Stomach smooth muscle (tissue), 2 donors: ENCODE measurements at regions not wholly inside any gene's neighbourhood (a gene's known extent, or its start where the extent isn't known, plus 50 kb on each side); places are given as distances from the start of the nearest gene placed in this dataset.

Experiments
- H3K27ac ChIP-seq: one replicate; pipeline ENCODE4 v1.7.0; 2013; ENCODE audit warnings: mild to moderate bottlenecking, low read length, inconsistent platforms
- H3K27me3 ChIP-seq, 2 donors: one replicate each; pipeline ENCODE4 v1.7.0; 2013; ENCODE audit warnings: low read length in 2 of 2; ENCODE audit not compliant: insufficient read depth in 2 of 2, control insufficient read depth in 1 of 2
- H3K36me3 ChIP-seq, 2 donors: one replicate each; pipeline ENCODE4 v1.7.0; 2013; ENCODE audit warnings: low read length in 2 of 2; ENCODE audit not compliant: control insufficient read depth in 2 of 2, insufficient read depth in 2 of 2
- H3K4me1 ChIP-seq: one replicate; pipeline ENCODE4 v1.7.0; 2013; ENCODE audit warnings: low read length; ENCODE audit not compliant: control insufficient read depth, insufficient read depth
- H3K4me3 ChIP-seq, 2 donors: one replicate each; pipeline ENCODE4 v1.7.0; 2013; ENCODE audit warnings: low read length in 2 of 2
- H3K9ac ChIP-seq, 2 donors: one replicate each; pipeline ENCODE4 v1.7.0; 2013; ENCODE audit warnings: low read length in 2 of 2, mild to moderate bottlenecking in 1 of 2
- H3K9me3 ChIP-seq, 2 donors: one replicate each; pipeline ENCODE4 v1.7.0; 2013; ENCODE audit warnings: low read length in 2 of 2; ENCODE audit not compliant: control insufficient read depth in 2 of 2
- donor health status: healthy.
- donor health status: Pancreatic carcinoma.

DNA sequence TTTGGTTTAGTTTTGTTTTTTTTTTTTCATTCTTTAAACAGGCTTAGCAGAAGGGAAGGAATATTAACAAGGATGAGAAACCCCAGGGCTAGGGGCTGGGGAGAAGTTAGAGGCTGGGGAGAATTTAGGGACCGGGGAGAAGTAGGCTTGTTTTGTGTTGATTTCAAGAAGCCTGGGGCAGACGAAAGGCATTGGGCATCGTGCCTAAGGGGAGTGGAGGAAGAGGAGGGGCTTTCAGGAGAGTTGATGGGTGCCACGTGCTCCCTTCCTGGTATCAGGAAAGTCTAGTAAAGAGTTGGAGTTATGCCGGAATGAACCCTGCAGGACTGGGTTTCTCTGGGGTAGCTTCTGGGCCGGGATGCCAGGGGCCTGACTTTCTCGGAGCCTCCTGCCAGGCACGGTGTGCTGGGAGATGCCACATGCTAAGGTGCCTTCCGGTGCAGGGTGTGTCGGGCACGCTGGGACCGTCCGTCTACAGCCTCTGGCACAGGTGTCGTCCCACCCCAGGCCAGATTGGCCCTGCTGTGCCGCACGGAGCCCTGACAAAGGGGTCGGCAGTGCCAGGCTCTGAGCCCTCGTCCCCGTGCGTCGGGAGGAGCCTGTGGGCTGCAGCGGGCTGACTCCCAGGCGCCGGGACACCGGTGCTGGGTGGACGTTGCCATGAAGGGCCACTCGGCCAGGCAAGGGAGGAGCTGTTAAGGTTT lies 159.9 kb downstream of the OLFM1 start:
- no peaks in the 10 kb centered on the region for H3K4me1 ChIP-seq
- no peak overlapping the region for H3K9ac ChIP-seq
- H3K36me3 ChIP-seq, result no peaks in the 10 kb centered on the region
- H3K27ac ChIP-seq, result no peak overlapping the region
- H3K9me3 ChIP-seq, result no peaks in the 10 kb centered on the region
- peaks cover 0 to 34% of the 10 kb centered on the region in 2 donors for H3K27me3 ChIP-seq
- H3K4me3 ChIP-seq, result no peak overlapping the region

DNA sequence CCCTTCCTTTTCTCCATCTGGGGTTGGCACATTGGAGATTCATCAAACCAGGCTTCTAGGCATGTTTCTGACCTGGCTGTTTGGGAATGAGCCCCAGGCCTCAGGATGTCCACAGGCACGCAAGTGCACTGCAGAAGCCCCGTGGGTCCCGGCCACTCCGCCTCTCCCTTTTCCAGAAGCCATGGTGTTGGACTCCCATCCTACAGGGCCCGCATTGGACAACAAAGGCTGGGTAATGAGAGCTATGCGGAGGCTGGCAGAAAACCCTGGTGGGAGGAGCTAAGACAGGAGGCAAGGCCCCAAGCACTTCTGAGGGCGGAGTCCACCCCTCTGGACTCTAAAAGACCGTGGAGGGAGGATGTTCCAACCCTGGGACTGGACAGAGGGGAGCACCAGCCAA lies 160.6 kb downstream of the OLFM1 start:
- H3K27me3 ChIP-seq, result peaks cover 0 to 34% of the 10 kb centered on the region in 2 donors
- no peaks in the 10 kb centered on the region for H3K4me1 ChIP-seq
- no peaks in the 10 kb centered on the region for H3K9me3 ChIP-seq
- H3K27ac ChIP-seq, result no peak overlapping the region
- no peaks in the 10 kb centered on the region for H3K36me3 ChIP-seq
- H3K9ac ChIP-seq, result no peak overlapping the region
- H3K4me3 ChIP-seq, result no peak overlapping the region

DNA sequence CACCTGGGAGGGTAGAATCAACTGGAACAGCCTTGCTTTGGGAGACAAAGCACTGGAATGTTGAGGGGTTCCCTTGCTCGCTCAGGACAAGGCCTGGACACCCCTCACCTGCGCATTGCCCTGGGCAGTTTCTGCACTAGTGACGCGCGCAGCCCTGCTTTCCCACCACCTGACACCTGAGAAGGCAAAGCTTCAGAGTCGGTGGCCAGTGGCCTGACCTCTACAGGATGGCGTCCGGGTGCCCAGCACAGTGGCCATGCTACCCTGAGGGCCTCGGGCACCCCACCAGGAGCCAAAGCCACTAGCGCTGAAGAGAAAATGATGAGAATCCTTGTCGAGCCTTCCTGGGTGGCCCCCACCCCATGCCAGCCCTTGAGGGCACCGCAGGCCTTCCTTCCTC lies 161.3 kb downstream of the OLFM1 start:
- Histone ChIP-seq H3K36me3 (no peaks in the 10 kb centered on the region), H3K27ac (no peak overlapping the region), H3K4me3 (no peak overlapping the region), H3K27me3 (peaks cover 0 to 30% of the 10 kb centered on the region in 2 donors), H3K4me1 (no peaks in the 10 kb centered on the region), H3K9me3 (no peaks in the 10 kb centered on the region), H3K9ac (no peak overlapping the region)

DNA sequence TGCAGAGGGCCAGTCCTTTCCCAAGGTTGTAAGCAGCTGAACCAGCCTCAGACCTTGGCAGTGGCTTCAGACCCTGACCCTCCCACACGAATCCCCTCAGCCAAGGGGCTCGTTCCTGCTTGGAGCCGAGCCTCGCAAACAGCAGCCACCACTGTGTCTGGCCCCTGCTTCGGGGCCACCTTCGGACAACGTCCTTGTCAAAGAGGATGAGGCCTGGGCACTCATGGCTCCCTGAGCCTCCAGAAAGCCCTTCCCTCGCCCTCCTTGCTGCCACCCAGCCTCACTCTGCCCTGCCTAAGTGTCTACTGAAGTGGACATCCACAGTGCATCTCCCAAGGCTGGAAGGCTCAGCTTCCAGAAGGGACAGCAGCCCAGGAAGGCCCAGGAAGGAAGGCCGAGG lies 161.7 kb downstream of the OLFM1 start:
- Histone ChIP-seq H3K36me3 (no peaks in the 10 kb centered on the region), H3K27me3 (peaks cover 0 to 28% of the 10 kb centered on the region in 2 donors), H3K9ac (no peak overlapping the region), H3K27ac (no peak overlapping the region), H3K4me3 (no peak overlapping the region), H3K4me1 (no peaks in the 10 kb centered on the region), H3K9me3 (no peaks in the 10 kb centered on the region)

DNA sequence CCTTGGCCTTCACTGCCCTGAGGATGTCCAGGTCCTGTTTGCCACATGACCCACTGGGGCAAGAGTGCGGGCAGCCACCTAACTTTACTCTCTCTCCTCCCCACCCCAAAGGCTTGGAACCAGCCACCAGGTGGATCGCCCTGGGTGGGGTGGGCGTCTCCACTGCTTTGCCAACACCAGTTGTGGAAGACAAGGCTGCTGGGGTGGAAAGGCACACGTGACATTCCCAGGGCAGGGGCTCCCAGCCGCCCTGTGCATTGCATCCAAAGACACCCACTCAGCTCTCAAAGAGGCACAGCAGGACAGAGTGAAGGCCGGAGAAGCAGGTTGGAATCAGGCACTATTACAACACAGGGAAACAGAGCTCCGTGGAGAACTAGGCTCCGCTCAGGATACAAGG lies 162.2 kb downstream of the OLFM1 start:
- H3K27ac ChIP-seq, result no peak overlapping the region
- H3K9ac ChIP-seq, result no peak overlapping the region
- no peak overlapping the region for H3K4me3 ChIP-seq
- no peaks in the 10 kb centered on the region for H3K4me1 ChIP-seq
- peaks cover 0 to 27% of the 10 kb centered on the region in 2 donors for H3K27me3 ChIP-seq
- no peaks in the 10 kb centered on the region for H3K9me3 ChIP-seq
- no peaks in the 10 kb centered on the region for H3K36me3 ChIP-seq

DNA sequence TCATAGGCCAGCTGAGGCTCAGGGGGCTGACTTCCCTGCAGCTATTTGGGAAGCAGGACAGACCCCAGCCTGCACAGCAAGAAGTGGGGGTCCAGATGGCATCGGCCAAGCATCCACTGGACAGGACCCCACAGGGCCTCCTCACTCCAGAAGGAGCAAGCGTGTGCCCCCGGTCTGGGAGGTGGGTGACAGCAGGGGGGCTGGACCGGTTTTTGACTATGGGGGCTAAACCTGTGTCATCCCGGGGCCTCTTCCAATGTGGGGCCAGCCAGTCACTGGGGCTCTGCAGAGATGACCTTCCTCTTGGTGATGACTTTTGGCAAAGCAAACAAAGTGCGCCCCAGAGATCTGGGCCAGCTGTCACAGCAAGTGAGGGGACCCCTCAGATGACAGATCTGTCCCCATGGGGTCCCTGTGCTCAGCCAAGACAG lies 163.9 kb downstream of the OLFM1 start:
- Histone ChIP-seq H3K9me3 (no peaks in the 10 kb centered on the region), H3K27me3 (peaks cover 0 to 17% of the 10 kb centered on the region in 2 donors)

DNA sequence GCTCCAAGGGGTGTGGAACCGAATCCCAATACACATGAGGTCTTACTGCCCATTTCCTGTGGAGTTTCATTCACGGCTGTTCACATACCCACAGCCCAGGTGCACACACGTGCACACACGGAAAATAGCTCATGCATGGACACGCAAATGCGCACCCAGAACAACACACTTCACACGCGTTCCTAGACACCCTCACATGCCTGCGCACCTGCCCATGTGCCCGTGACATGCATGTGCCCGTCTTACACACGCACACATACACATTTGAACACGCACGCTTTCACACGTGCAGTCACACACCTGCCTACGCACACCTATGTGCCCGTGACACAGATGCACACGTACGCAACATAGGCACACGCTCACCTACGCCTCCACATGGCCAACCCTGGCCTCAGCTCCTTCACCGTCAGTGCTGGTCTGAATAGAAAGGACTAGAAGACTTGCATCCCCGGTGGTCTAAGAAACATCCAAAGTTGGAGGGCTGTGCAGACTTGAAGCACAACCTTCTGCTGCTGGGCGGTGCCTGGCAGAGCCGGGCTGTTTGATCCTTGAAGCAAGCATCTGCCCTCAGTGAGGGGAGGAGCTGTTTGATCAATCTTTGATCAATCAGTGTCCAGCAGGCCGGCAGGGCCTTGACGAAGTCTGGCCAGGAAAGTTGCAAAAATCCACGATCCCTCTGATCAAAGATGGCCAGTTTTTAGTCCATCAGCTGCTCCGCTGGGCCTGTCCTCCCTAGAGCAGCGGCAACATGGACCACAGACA lies 164.7 kb downstream of the OLFM1 start:
- Histone ChIP-seq H3K27me3 (peaks cover 4 to 20% of the 10 kb centered on the region in 2 donors), H3K27ac (no peak overlapping the region), H3K36me3 (no peaks in the 10 kb centered on the region), H3K9me3 (no peaks in the 10 kb centered on the region), H3K4me1 (no peaks in the 10 kb centered on the region), H3K9ac (no peak overlapping the region), H3K4me3 (no peak overlapping the region)

More for the DNA sequence above, 163.9 kb downstream of the OLFM1 start:
- Histone ChIP-seq H3K36me3 (no peaks in the 10 kb centered on the region), H3K4me1 (no peaks in the 10 kb centered on the region), H3K27ac (no peak overlapping the region), H3K4me3 (no peak overlapping the region), H3K9ac (no peak overlapping the region)

DNA sequence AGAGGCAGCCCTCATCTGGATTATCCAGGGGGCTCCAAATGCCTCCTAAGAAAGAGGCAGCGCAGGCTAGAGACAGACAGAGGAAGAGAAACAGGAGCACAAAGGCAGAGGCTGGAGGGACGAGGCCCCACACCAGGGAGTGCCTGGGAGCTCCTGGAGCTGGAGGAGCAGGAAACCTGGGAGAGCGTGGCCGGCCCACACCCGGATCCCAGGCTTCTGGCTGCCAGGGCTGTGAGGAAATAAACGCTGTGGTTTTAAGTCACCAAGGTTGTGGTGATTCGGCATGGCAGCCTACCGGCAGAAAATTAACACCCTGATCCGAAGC lies 165.5 kb downstream of the OLFM1 start:
- Histone ChIP-seq H3K4me3 (no peak overlapping the region), H3K27ac (no peak overlapping the region), H3K9ac (no peak overlapping the region), H3K9me3 (no peaks in the 10 kb centered on the region), H3K36me3 (no peaks in the 10 kb centered on the region), H3K27me3 (peaks cover 4 to 22% of the 10 kb centered on the region in 2 donors), H3K4me1 (no peaks in the 10 kb centered on the region)

DNA sequence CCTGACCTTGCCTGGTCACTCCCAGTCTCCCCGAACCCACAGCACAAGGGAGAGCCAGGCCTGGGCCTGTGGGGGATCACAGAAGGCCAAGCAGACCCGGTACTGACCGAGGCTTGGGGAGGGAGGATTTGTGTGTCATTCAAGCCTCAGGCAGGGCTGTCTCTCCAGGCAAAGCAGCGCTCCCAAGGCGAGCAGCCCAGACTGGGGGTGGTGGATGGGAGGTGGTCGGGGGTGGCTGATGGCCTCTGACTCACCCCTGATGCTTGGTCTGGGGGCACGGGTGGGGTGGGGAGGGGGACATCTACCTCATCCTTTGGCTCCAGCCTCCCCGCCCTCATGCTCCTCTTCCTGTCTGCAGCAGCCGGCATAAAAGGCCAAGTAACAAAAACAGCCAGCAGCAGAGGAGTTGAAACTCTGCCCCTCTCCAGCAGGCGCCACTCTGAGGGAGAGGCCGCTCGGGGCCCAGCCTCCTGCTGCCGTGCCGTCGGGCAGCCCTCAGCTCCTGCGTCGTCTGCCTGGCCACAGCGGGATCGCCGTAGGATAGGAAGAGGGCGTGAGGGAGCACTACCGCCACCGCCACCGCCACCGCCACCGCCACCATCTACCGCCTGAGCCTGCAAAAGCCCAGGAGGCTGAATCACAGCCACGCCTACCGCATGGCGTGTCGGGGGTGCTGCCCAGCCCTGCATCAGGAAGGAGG lies 166.0 kb downstream of the OLFM1 start:
- H3K4me3 ChIP-seq, result no peak overlapping the region
- H3K9me3 ChIP-seq, result no peaks in the 10 kb centered on the region
- no peak overlapping the region for H3K9ac ChIP-seq
- no peak overlapping the region for H3K27ac ChIP-seq
- H3K27me3 ChIP-seq, result peaks cover 4 to 22% of the 10 kb centered on the region in 2 donors
- no peaks in the 10 kb centered on the region for H3K36me3 ChIP-seq
- H3K4me1 ChIP-seq, result no peaks in the 10 kb centered on the region

DNA sequence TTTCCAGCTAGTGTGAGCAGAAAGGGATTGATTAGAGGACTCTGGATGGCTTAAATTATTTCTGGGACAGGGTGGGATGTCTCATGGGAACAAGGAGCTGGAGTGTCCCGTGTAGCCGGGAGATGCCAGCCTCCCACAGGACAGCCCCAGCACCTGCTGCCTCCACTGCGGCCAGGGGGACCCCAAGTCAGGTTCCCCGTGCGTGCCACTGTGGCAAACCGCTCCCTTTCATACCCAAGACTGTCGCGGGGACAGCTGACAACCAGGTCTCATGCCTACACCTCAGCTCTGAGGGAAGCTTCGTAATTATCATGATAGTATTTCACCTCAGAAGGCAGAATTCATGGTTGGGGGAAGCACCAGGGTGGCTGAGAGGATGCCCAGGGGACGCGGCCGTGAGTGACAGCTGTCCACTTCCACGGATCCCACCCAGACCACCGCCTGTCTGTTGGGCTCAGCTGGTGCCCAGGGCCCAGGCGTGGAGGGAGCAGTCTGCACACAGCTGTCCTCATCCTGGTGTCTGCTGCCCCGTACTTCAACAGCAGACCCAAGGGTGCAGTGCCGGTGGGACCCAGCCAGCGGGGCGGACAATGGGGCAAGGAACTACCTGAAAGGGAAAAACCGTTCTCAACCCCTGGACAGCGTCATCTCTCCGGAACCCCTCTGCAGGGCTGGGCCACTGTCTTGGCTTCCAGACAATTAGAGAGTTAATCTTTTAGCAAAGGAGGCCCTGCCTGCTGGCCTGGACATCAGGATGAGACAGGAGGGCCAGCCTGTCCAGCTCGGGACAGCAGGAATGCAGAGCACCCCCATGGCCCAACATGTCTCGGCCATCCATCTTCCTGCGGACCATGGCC lies 166.9 kb downstream of the OLFM1 start:
- H3K36me3 ChIP-seq, result no peaks in the 10 kb centered on the region
- peaks cover 4 to 19% of the 10 kb centered on the region in 2 donors for H3K27me3 ChIP-seq
- H3K9ac ChIP-seq, result no peak overlapping the region
- H3K4me3 ChIP-seq, result no peak overlapping the region
- H3K9me3 ChIP-seq, result no peaks in the 10 kb centered on the region
- H3K4me1 ChIP-seq, result no peaks in the 10 kb centered on the region
- H3K27ac ChIP-seq, result no peak overlapping the region
